Trophoblast cell (in vitro differentiated cells and primary cell): ENCODE measurements at regions not wholly inside any gene's neighbourhood (a gene's known extent, or its start where the extent isn't known, plus 50 kb on each side); places are given as distances from the start of the nearest gene placed in this dataset.

Experiments used
- DNase-seq, 2 donors: peaks; one replicate each; pipeline ENCODE4 v3.0.0-alpha.2; 2016
- H2AFZ ChIP-seq: 2 replicates; pipeline ENCODE4 v1.6.1; 2013; ENCODE audit warnings: low read length, moderate library complexity, mild to moderate bottlenecking; ENCODE audit not compliant: insufficient read depth, poor library complexity
- H2AK5ac ChIP-seq: 2 replicates; pipeline ENCODE4 v1.6.1; 2013; ENCODE audit warnings: mild to moderate bottlenecking, low read length
- H2BK120ac ChIP-seq: 2 replicates; pipeline ENCODE4 v1.6.1; 2013; ENCODE audit warnings: low read length, mild to moderate bottlenecking, moderate library complexity; ENCODE audit not compliant: insufficient read depth, poor library complexity
- H2BK12ac ChIP-seq: 2 replicates; pipeline ENCODE4 v1.6.1; 2013; ENCODE audit warnings: mild to moderate bottlenecking, low read length, moderate library complexity
- H2BK5ac ChIP-seq: 2 replicates; pipeline ENCODE4 v1.6.1; 2013; ENCODE audit warnings: low read length, low read depth, moderate library complexity, mild to moderate bottlenecking; ENCODE audit not compliant: poor library complexity
- H3K14ac ChIP-seq: 2 replicates; pipeline ENCODE4 v1.6.1; 2013; ENCODE audit warnings: mild to moderate bottlenecking, low read length
- H3K18ac ChIP-seq: 2 replicates; pipeline ENCODE4 v1.6.1; 2013; ENCODE audit warnings: mild to moderate bottlenecking, low read length
- H3K23ac ChIP-seq: 2 replicates; pipeline ENCODE4 v1.6.1; 2013; ENCODE audit warnings: low read length
- H3K27ac ChIP-seq: 2 replicates; pipeline ENCODE4 v1.5.1; 2013; ENCODE audit warnings: low read depth, mild to moderate bottlenecking, inconsistent platforms, low read length, moderate library complexity
- H3K27me3 ChIP-seq: 2 replicates; pipeline ENCODE4 v1.6.1; 2013; ENCODE audit warnings: inconsistent platforms, mild to moderate bottlenecking, low read length, moderate library complexity; ENCODE audit not compliant: insufficient read depth
- H3K36me3 ChIP-seq, 2 experiments: 1 replicate in 1 of 2; 2 replicates in 1 of 2; pipeline ENCODE4 v1.6.1; 2013; ENCODE audit warnings: low read length in 2 of 2, mild to moderate bottlenecking in 2 of 2, moderate library complexity in 1 of 2; ENCODE audit not compliant: insufficient read depth in 2 of 2, control insufficient read depth in 1 of 2
- H3K4ac ChIP-seq: 2 replicates; pipeline ENCODE4 v1.6.1; 2013; ENCODE audit warnings: low read depth, mild to moderate bottlenecking, low read length, moderate library complexity
- H3K4me1 ChIP-seq, 2 experiments: 1 replicate in 1 of 2; 2 replicates in 1 of 2; pipeline ENCODE4 v1.6.1; 2013; ENCODE audit warnings: low read length in 2 of 2, mild to moderate bottlenecking in 2 of 2, moderate library complexity in 1 of 2; ENCODE audit not compliant: insufficient read depth in 2 of 2, control insufficient read depth in 1 of 2
- H3K4me2 ChIP-seq: 2 replicates; pipeline ENCODE4 v1.6.1; 2013; ENCODE audit warnings: inconsistent platforms, mild to moderate bottlenecking, low read length, moderate library complexity
- H3K4me3 ChIP-seq: 2 replicates; pipeline ENCODE4 v1.5.1; 2013; ENCODE audit warnings: mild to moderate bottlenecking, low read depth, low read length, inconsistent platforms
- H3K79me1 ChIP-seq: one replicate; pipeline ENCODE4 v1.6.1; 2013; ENCODE audit warnings: low read length
- H3K79me2 ChIP-seq: 2 replicates; pipeline ENCODE4 v1.6.1; 2013; ENCODE audit warnings: low read length, mild to moderate bottlenecking; ENCODE audit not compliant: control insufficient read depth, insufficient read depth, poor library complexity
- H3K9ac ChIP-seq: 2 replicates; pipeline ENCODE4 v1.6.1; 2013; ENCODE audit warnings: mild to moderate bottlenecking, low read length
- H3K9me3 ChIP-seq: 2 replicates; pipeline ENCODE4 v1.6.1; 2013; ENCODE audit warnings: low read depth, mild to moderate bottlenecking, control low read depth, inconsistent platforms, low read length; ENCODE audit not compliant: insufficient read depth
- H4K12ac ChIP-seq: 2 replicates; pipeline ENCODE4 v1.6.1; 2013; ENCODE audit warnings: low read depth, mild to moderate bottlenecking, low read length, moderate library complexity
- H4K8ac ChIP-seq: 2 replicates; pipeline ENCODE4 v1.6.1; 2013; ENCODE audit warnings: low read depth, mild to moderate bottlenecking, low read length, moderate library complexity
- H4K91ac ChIP-seq: one replicate; pipeline ENCODE4 v1.6.1; 2013; ENCODE audit warnings: low read depth, mild to moderate bottlenecking, low read length, moderate library complexity
- WGBS: extraction: QIAGEN DNeasy Blood & Tissue Kit; methylation state at CpG from one replicate; pipeline ENCODE4 v1.1.7; 2013; ENCODE audit warnings: missing lambda C conversion rate; ENCODE audit not compliant: insufficient read length, insufficient coverage; ENCODE audit errors: extremely low coverage; 5-methylcytosine and 5-hydroxymethylcytosine counted together

DNA sequence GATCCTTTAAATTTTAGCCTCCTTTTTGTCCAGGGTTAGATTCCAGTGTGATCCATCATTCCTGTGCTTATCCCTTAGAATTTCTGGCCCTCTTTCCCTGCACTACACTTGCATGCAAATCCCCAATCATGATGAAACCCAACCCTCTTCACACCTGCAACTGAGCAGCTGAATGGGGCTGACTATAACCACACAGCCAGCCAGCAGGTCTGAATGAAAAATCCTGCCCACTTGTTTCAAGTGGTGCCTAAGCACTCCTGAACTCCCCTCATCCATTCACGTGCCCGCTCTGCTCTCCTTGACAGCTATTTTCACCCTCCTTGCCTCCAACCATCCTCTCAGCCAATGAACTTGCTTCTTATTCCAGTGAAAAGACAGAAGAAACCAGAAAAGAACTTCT, 80.5 kb upstream of the AFF3 start:
- Histone ChIP-seq H3K27ac (no peak overlapping the region), H3K9ac (no peak overlapping the region), H3K9me3 (no peaks in the 10 kb centered on the region), H2AFZ (no peak overlapping the region), H4K8ac (no peak overlapping the region), H2BK120ac (no peak overlapping the region), H2BK5ac (no peak overlapping the region), H3K79me2 (no peaks in the 10 kb centered on the region), H3K4me1 (no peaks in the 10 kb centered on the region), H2BK12ac (no peak overlapping the region), H3K14ac (no peak overlapping the region), H2AK5ac (no peak overlapping the region), H3K18ac (no peak overlapping the region), H3K4ac (no peak overlapping the region), H3K79me1 (no peaks in the 10 kb centered on the region), H4K12ac (no peak overlapping the region), H3K4me3 (no peak overlapping the region), H3K27me3 (no peaks in the 10 kb centered on the region), H3K4me2 (no peak overlapping the region), H3K36me3 (no peaks in the 10 kb centered on the region), H3K23ac (no peak overlapping the region), H4K91ac (no peak overlapping the region)
- no peak for DNase-seq
- no CpG with 5 or more reads among the region's 2 CpGs for WGBS

DNA sequence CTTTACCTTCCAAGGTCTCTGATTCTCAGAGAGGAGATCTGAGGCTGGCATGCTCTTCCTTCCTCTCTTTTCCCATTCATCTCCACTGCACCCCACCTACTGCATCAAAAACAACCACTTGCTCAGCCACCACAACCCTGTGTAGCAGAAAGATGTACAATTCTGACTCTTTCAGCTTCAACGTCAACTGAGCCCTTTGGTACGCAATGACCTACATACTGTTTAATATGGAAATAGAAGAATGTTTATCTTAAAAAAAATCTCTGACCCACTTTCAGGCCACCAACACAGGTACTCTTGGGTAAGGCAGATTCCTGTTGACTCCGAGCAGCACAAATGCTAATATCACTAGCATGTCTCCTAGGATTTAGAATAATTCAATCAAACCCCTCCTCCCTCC, 76.2 kb upstream of the AFF3 start:
- no peak overlapping the region for H4K8ac ChIP-seq
- DNase-seq: no peak
- no peak overlapping the region for H2BK12ac ChIP-seq
- no peaks in the 10 kb centered on the region for H3K9me3 ChIP-seq
- H3K18ac ChIP-seq: no peak overlapping the region
- H4K12ac ChIP-seq: no peak overlapping the region
- H3K4me3 ChIP-seq: no peak overlapping the region
- no peak overlapping the region for H2BK5ac ChIP-seq
- H3K23ac ChIP-seq: no peak overlapping the region
- H3K27ac ChIP-seq: no peak overlapping the region
- H2AK5ac ChIP-seq: no peak overlapping the region
- no peaks in the 10 kb centered on the region for H3K79me2 ChIP-seq
- H4K91ac ChIP-seq: no peak overlapping the region
- H3K4ac ChIP-seq: no peak overlapping the region
- no peaks in the 10 kb centered on the region for H3K27me3 ChIP-seq
- no CpG with 5 or more reads among the region's 3 CpGs for WGBS
- no peak overlapping the region for H2BK120ac ChIP-seq
- no peaks in the 10 kb centered on the region for H3K4me1 ChIP-seq
- H3K14ac ChIP-seq: no peak overlapping the region
- no peaks in the 10 kb centered on the region for H3K36me3 ChIP-seq
- no peak overlapping the region for H3K4me2 ChIP-seq
- H2AFZ ChIP-seq: no peak overlapping the region
- H3K9ac ChIP-seq: no peak overlapping the region
- no peaks in the 10 kb centered on the region for H3K79me1 ChIP-seq

- Histone ChIP-seq H3K18ac (no peak overlapping the region), H3K4me2 (no peak overlapping the region), H3K27ac (no peak overlapping the region), H3K14ac (no peak overlapping the region), H3K27me3 (no peaks in the 10 kb centered on the region), H4K8ac (no peak overlapping the region), H2BK120ac (no peak overlapping the region), H3K9me3 (no peaks in the 10 kb centered on the region), H2BK5ac (no peak overlapping the region), H4K91ac (no peak overlapping the region), H3K4me1 (no peaks in the 10 kb centered on the region), H4K12ac (no peak overlapping the region), H2AK5ac (no peak overlapping the region), H2AFZ (no peak overlapping the region), H3K79me1 (no peaks in the 10 kb centered on the region), H3K36me3 (no peaks in the 10 kb centered on the region), H3K23ac (no peak overlapping the region), H2BK12ac (no peak overlapping the region), H3K79me2 (no peaks in the 10 kb centered on the region), H3K4me3 (no peak overlapping the region), H3K9ac (no peak overlapping the region), H3K4ac (no peak overlapping the region)
- WGBS: no CpG with 5 or more reads among the region's 6 CpGs
- no peak for DNase-seq
Observed at GRCh38 chr2:100217323-100217722, 74.9 kb upstream of the AFF3 start.

GRCh38 chr2:100216015-100216414, 73.6 kb upstream of the AFF3 start:
- H2BK120ac ChIP-seq: no peak overlapping the region
- no peak overlapping the region for H3K18ac ChIP-seq
- no peak overlapping the region for H4K8ac ChIP-seq
- H3K14ac ChIP-seq: no peak overlapping the region
- H3K9ac ChIP-seq: no peak overlapping the region
- no peak for DNase-seq
- H2AFZ ChIP-seq: no peak overlapping the region
- no peak overlapping the region for H2AK5ac ChIP-seq
- no peak overlapping the region for H2BK12ac ChIP-seq
- H3K79me2 ChIP-seq: no peaks in the 10 kb centered on the region
- H3K4ac ChIP-seq: no peak overlapping the region
- H3K27me3 ChIP-seq: no peaks in the 10 kb centered on the region
- no peak overlapping the region for H3K23ac ChIP-seq
- H3K27ac ChIP-seq: no peak overlapping the region
- H4K91ac ChIP-seq: no peak overlapping the region
- no CpG with 5 or more reads among the region's 5 CpGs for WGBS
- H3K36me3 ChIP-seq: no peaks in the 10 kb centered on the region
- no peak overlapping the region for H2BK5ac ChIP-seq
- H4K12ac ChIP-seq: no peak overlapping the region
- no peaks in the 10 kb centered on the region for H3K9me3 ChIP-seq
- H3K4me2 ChIP-seq: no peak overlapping the region
- H3K4me3 ChIP-seq: no peak overlapping the region
- H3K79me1 ChIP-seq: no peaks in the 10 kb centered on the region
- no peaks in the 10 kb centered on the region for H3K4me1 ChIP-seq
